Esophagus muscularis mucosa (tissue), 3 donors: ENCODE measurements at regions not wholly inside any gene's neighbourhood (a gene's known extent, or its start where the extent isn't known, plus 50 kb on each side); places are given as distances from the start of the nearest gene placed in this dataset.
"Not testable (repeated sequence)": the region's sequence is repeated elsewhere in the genome, so short reads cannot be mapped to it uniquely, and the experiment has no call there.

Source experiments
- CTCF ChIP-seq, 3 experiments: fragments of 200-600 bp in 2 of 3; fragments of 450-650 bp in 1 of 3; sonication (generic) in 2 of 3; IDR thresholded peaks; one replicate each; pipeline ENCODE4 v1.5.1; 2017 to 2019; ENCODE audit warnings: antibody characterized with exemption in 3 of 3, mild to moderate bottlenecking in 2 of 3, moderate library complexity in 1 of 3
- POLR2AphosphoS5 ChIP-seq, 2 donors: sonication (generic); formaldehyde crosslinking; IDR thresholded peaks; one replicate each; pipeline ENCODE4 v1.6.1; 2017; ENCODE audit warnings: antibody characterized with exemption in 2 of 2

GRCh38 chr1:65542592-65542991 lies 122.1 kb downstream of the LEPR start:
- TF ChIP-seq CTCF, POLR2AphosphoS5 (IDR thresholded peaks at IDR 0.05): not testable (repeated sequence)
